GM23248 (cell line): ENCODE measurements at regions not wholly inside any gene's neighbourhood (a gene's known extent, or its start where the extent isn't known, plus 50 kb on each side); places are given as distances from the start of the nearest gene placed in this dataset.

Experiments used
- EZH2 ChIP-seq: fragments of 200-600 bp; sonication (generic); IDR thresholded peaks from 2 replicates; pipeline ENCODE4 v1.6.1; 2018; ENCODE audit warnings: antibody characterized with exemption, mild to moderate bottlenecking; ENCODE audit not compliant: insufficient read depth, poor library complexity, severe bottlenecking
- EZH2phosphoT487 ChIP-seq: fragments of 200-600 bp; sonication (generic); IDR thresholded peaks from 2 replicates; pipeline ENCODE4 v1.6.1; 2018; ENCODE audit warnings: antibody characterized with exemption, moderate library complexity, mild to moderate bottlenecking, low read depth; ENCODE audit not compliant: insufficient read depth

DNA sequence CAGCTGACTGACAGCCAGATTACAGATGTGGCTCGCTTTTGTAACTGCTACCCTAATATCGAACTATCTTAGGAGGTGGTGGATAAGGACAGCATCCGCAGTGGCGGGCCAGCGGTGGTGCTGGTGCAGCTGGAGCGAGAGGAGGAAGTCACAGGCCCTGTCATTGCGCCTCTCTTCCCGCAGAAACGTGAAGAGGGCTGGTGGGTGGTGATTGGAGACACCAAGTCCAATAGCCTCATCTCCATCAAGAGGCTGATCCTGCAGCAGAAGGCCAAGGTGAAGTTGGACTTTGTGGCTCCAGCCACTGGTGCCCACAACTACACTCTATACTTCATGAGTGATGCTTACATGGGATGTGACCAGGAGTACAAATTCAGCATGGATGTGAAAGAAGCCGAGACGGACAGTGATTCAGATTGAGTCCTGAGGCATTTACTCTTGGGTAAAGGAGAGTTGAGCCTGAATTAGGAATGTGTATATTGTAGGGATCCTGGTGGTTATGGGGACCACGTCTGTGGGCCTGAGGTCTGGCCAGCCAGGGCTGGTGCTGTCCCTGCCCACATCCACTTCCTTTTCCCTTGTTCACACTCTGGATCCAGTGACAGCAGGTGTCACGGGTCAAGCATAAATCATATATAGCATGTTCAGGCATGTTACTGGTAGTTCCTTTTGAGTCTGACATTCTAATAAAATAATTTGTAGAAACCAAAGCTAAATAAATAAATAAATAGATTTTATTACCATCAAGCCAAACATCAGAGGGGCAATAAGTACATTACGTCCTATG is 89.0 kb upstream of the SMURF2 start:
- TF ChIP-seq EZH2 (no peak), EZH2phosphoT487 (no peak)
